AG04449 (cell line): ENCODE measurements at regions not wholly inside any gene's neighbourhood (a gene's known extent, or its start where the extent isn't known, plus 50 kb on each side); places are given as distances from the start of the nearest gene placed in this dataset.

ENCODE experiments used
- CTCF ChIA-PET: fragments of 350-600 bp; formaldehyde crosslinking; extraction: SDS; loops from one replicate; lab custom pipeline; 2021; ENCODE audit warnings: antibody characterized with exemption; lab: Yijun Ruan, JAX
- POLR2A ChIA-PET: fragments of 400-600, 350-600 bp; formaldehyde crosslinking; extraction: SDS; loops from one replicate; lab custom pipeline; 2020; ENCODE audit warnings: antibody characterized with exemption, inconsistent platforms; lab: Yijun Ruan, JAX
- DNase-seq: peaks from one replicate; pipeline ENCODE4 v3.0.0-alpha.2; 2010; ENCODE audit warnings: low read depth, low spot score
- H3K4me3 ChIP-seq: 2 replicates; pipeline ENCODE4 v1.5.1; 2011; ENCODE audit warnings: low read depth, mild to moderate bottlenecking, control low read depth, low read length
- CTCF ChIP-seq: IDR thresholded peaks from one replicate; pipeline ENCODE4 v1.5.1; 2011; ENCODE audit warnings: mild to moderate bottlenecking, moderate library complexity, low read length, control low read depth, inconsistent platforms; ENCODE audit not compliant: insufficient read depth; ENCODE audit errors: missing control alignments

GRCh38 chr14:80124794-80125193, 86.5 kb downstream of the DIO2 start:
- TF ChIP-seq CTCF, result no peak
- DNase-seq, result no peak
- H3K4me3 ChIP-seq, result no peak overlapping the region
- ChIA-PET CTCF (no interaction called here), POLR2A (no interaction called here)

GRCh38 chr14:80117876-80118275, 93.4 kb downstream of the DIO2 start:
- TF ChIP-seq CTCF, result no peak

DNA sequence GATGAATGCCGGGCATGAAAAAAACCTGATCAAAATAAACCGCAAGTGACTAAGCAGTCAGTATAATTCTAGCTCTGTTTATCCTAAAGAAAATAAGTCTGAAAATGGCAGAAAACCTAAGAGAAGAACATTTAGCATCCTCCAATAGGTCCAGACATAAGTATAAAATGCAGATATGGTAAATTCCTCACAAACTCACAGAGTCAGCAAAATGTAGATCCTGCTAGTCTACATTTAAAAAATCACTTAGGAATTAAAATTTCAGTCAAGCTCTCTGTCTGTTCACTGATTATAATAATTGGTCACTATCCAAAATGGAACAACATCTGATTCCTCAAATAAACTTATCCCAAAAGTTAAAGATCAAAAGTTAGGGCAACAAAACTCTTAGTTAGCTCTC, 95.1 kb downstream of the DIO2 start:
- no peak overlapping the region for H3K4me3 ChIP-seq
- POLR2A ChIA-PET, result no interaction called here
- TF ChIP-seq CTCF, result no peak
- CTCF ChIA-PET, result no interaction called here
- DNase-seq, result no peak

More at GRCh38 chr14:80117876-80118275, 93.4 kb downstream of the DIO2 start:
- no peak overlapping the region for H3K4me3 ChIP-seq
- ChIA-PET CTCF (no interaction called here), POLR2A (no interaction called here)
- DNase-seq, result no peak

DNA sequence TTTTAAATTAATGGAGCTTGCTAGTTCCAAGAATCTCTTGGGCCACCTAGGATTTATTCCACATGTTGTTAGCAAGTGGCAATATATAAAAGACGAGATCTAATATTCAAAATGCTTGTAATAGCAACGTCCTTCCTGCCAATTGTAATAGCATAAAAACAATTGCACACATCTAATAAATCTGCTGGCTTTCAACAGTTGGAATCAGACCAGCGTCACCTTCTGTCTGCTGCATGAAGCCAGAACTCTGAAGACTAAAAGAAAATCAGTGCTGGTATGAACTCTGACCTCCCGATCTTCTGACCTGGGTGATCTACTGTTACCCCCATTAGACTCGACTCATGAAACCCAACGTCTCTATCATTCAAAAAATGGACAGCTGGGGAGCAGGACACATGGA, 100.6 kb downstream of the DIO2 start:
- DNase-seq, result no peak
- H3K4me3 ChIP-seq, result no peak overlapping the region
- CTCF ChIA-PET, result interaction anchor here (1.4 kb wide), 1 partner anchor 55 kb away, joined by 4 read pairs; no protein-coding TSS in a partner anchor
- POLR2A ChIA-PET, result no interaction called here
- TF ChIP-seq CTCF, result no peak

DNA sequence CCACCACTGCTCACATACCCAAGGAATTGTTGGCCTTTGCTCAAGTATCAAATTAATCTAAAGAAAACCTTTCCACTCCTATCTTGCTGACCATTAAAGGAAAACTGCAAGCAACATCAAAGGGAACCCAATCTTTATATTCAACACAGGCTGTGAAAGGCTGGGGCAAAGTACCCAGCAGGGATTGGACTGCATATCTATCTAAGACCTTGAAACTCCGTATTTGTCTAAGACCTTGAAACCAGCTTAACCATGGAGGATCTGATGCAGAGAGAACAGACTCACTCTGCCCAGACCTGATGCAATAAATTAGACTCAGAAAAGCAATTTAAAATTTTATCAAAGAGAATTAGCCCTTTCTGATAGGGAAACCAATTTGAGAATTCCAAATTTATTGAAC, 102.2 kb downstream of the DIO2 start:
- no peak overlapping the region for H3K4me3 ChIP-seq
- ChIA-PET CTCF (no interaction called here), POLR2A (no interaction called here)
- no peak for TF ChIP-seq CTCF
- DNase-seq, result no peak

DNA sequence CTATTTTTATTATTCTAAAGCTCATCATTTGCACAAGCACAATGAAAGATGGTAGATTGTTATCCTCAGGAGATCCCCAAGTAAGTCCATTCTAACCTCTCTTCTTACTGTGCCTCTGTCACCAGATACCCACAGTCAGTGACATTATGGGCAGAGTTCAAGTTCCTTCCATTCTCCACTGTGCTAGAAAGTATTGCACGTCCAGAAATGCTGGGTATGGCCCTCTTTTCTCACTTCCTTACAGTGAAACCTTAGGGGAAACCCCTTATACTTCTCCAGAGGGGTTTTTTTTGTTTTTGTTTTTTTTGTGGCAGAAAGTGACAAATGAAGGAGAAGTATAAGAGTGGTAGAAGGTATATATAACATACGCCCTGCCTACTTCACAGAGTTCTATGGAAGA, 102.9 kb downstream of the DIO2 start:
- ChIA-PET CTCF (no interaction called here), POLR2A (no interaction called here)
- H3K4me3 ChIP-seq, result no peak overlapping the region
- no peak for DNase-seq
- no peak for TF ChIP-seq CTCF
